Liver (tissue), 8 donors: ENCODE measurements at regions not wholly inside any gene's neighbourhood (a gene's known extent, or its start where the extent isn't known, plus 50 kb on each side); places are given as distances from the start of the nearest gene placed in this dataset.

Source experiments
- DNase-seq: peaks from one replicate; pipeline ENCODE4 v3.0.0-alpha.2; 2017; ENCODE audit warnings: low spot score
- H3K27ac ChIP-seq, 2 donors: one replicate each; pipeline ENCODE4 v1.7.0; 2013; ENCODE audit warnings: inconsistent platforms in 2 of 2, low read length in 2 of 2, control low read depth in 1 of 2, low read depth in 1 of 2, mild to moderate bottlenecking in 1 of 2
- H3K27me3 ChIP-seq, 4 donors: one replicate each; pipeline versions ENCODE4 v1.6.1 to v1.7.0; 2013; ENCODE audit warnings: low read length in 3 of 4, inconsistent platforms in 1 of 4, mild to moderate bottlenecking in 1 of 4, moderate library complexity in 1 of 4; ENCODE audit not compliant: control insufficient read depth in 4 of 4, insufficient read depth in 4 of 4
- H3K36me3 ChIP-seq, 4 donors: one replicate each; pipeline versions ENCODE4 v1.6.1 to v1.7.0; 2013; ENCODE audit warnings: low read length in 3 of 4, mild to moderate bottlenecking in 3 of 4, low read depth in 1 of 4, moderate library complexity in 1 of 4; ENCODE audit not compliant: control insufficient read depth in 4 of 4, insufficient read depth in 3 of 4
- H3K4me1 ChIP-seq, 4 donors: one replicate each; pipeline versions ENCODE4 v1.6.1 to v1.7.0; 2013; ENCODE audit warnings: low read length in 3 of 4, mild to moderate bottlenecking in 3 of 4, moderate library complexity in 1 of 4; ENCODE audit not compliant: control insufficient read depth in 4 of 4, insufficient read depth in 4 of 4
- H3K4me3 ChIP-seq, 3 donors: one replicate each; pipeline versions ENCODE4 v1.6.1 to v1.7.0; 2013; ENCODE audit warnings: low read length in 3 of 3, control low read depth in 1 of 3, low read depth in 1 of 3, mild to moderate bottlenecking in 1 of 3
- H3K9ac ChIP-seq, 2 donors: one replicate each; pipeline ENCODE4 v1.7.0; 2013; ENCODE audit warnings: low read length in 2 of 2, mild to moderate bottlenecking in 2 of 2, moderate library complexity in 2 of 2, control low read depth in 1 of 2, low read depth in 1 of 2
- H3K9me3 ChIP-seq, 4 donors: one replicate each; pipeline versions ENCODE4 v1.6.1 to v1.7.0; 2013; ENCODE audit warnings: low read length in 3 of 4; ENCODE audit not compliant: control insufficient read depth in 4 of 4
- ATF3 ChIP-seq: IDR thresholded peaks from 2 replicates; pipeline ENCODE4 v1.6.1; 2016; ENCODE audit warnings: antibody characterized with exemption
- CTCF ChIP-seq: fragments of 150-350 bp; IDR thresholded peaks from 2 replicates; pipeline ENCODE4 v1.5.1; 2017; ENCODE audit warnings: improper control_type of control experiment, low read depth, low read length; ENCODE audit not compliant: missing input control
- EGR1 ChIP-seq, 2 donors: IDR thresholded peaks; 2 replicates each; pipeline ENCODE4 v1.6.1; 2016 to 2018; ENCODE audit warnings: antibody characterized with exemption in 2 of 2, low read depth in 2 of 2
- FOXA1 ChIP-seq: IDR thresholded peaks from 2 replicates; pipeline ENCODE4 v1.6.1; 2016; ENCODE audit warnings: antibody characterized with exemption
- FOXA2 ChIP-seq: IDR thresholded peaks from 2 replicates; pipeline ENCODE4 v1.6.1; 2016; ENCODE audit warnings: antibody characterized with exemption
- GABPA ChIP-seq, 2 donors: IDR thresholded peaks in 1 of 2; conservative IDR thresholded peaks in 1 of 2; 2 replicates each; pipeline ENCODE4 v1.6.1; 2016; ENCODE audit warnings: antibody characterized with exemption in 2 of 2, mild to moderate bottlenecking in 1 of 2, moderate library complexity in 1 of 2
- HNF4A ChIP-seq, 2 donors: conservative IDR thresholded peaks; 2 replicates each; pipeline ENCODE4 v1.6.1; 2016; ENCODE audit warnings: antibody characterized with exemption in 2 of 2, mild to moderate bottlenecking in 2 of 2
- HNF4G ChIP-seq: IDR thresholded peaks from 2 replicates; pipeline ENCODE4 v1.6.1; 2016; ENCODE audit warnings: antibody characterized with exemption
- JUND ChIP-seq, 2 donors: IDR thresholded peaks; 2 replicates each; pipeline ENCODE4 v1.6.1; 2016; ENCODE audit warnings: antibody characterized with exemption in 2 of 2
- RAD21 ChIP-seq, 2 donors: IDR thresholded peaks; 2 replicates each; pipeline ENCODE4 v1.6.1; 2016; ENCODE audit warnings: antibody characterized with exemption in 2 of 2, mild to moderate bottlenecking in 2 of 2
- REST ChIP-seq: IDR thresholded peaks from 2 replicates; pipeline ENCODE4 v1.6.1; 2016; ENCODE audit warnings: antibody characterized with exemption, mild to moderate bottlenecking
- RXRA ChIP-seq, 2 donors: IDR thresholded peaks; 2 replicates each; pipeline ENCODE4 v1.6.1; 2017 to 2018; ENCODE audit warnings: antibody characterized with exemption in 2 of 2, mild to moderate bottlenecking in 1 of 2
- SP1 ChIP-seq: IDR thresholded peaks from 2 replicates; pipeline ENCODE4 v1.6.1; 2018; ENCODE audit warnings: antibody characterized with exemption, mild to moderate bottlenecking
- TAF1 ChIP-seq: conservative IDR thresholded peaks from 2 replicates; pipeline ENCODE4 v1.6.1; 2016; ENCODE audit warnings: antibody characterized with exemption, mild to moderate bottlenecking
- YY1 ChIP-seq: IDR thresholded peaks from 2 replicates; pipeline ENCODE4 v1.6.1; 2016; ENCODE audit warnings: antibody characterized with exemption, mild to moderate bottlenecking
- WGBS: extraction: QIAGEN DNeasy Blood & Tissue Kit; methylation state at CpG from one replicate; pipeline ENCODE4 v1.1.7; 2013; 5-methylcytosine and 5-hydroxymethylcytosine counted together
- TF ChIP-seq, protein P1 (sequence below): IDR thresholded peaks from 2 replicates; pipeline ENCODE4 v1.6.1; 2016; ENCODE audit warnings: antibody characterized with exemption
- donor health status: healthy.
- donor health status: healthy.
- donor health status: healthy.
- donor health status: healthy.
- donor health status: healthy.

DNA sequence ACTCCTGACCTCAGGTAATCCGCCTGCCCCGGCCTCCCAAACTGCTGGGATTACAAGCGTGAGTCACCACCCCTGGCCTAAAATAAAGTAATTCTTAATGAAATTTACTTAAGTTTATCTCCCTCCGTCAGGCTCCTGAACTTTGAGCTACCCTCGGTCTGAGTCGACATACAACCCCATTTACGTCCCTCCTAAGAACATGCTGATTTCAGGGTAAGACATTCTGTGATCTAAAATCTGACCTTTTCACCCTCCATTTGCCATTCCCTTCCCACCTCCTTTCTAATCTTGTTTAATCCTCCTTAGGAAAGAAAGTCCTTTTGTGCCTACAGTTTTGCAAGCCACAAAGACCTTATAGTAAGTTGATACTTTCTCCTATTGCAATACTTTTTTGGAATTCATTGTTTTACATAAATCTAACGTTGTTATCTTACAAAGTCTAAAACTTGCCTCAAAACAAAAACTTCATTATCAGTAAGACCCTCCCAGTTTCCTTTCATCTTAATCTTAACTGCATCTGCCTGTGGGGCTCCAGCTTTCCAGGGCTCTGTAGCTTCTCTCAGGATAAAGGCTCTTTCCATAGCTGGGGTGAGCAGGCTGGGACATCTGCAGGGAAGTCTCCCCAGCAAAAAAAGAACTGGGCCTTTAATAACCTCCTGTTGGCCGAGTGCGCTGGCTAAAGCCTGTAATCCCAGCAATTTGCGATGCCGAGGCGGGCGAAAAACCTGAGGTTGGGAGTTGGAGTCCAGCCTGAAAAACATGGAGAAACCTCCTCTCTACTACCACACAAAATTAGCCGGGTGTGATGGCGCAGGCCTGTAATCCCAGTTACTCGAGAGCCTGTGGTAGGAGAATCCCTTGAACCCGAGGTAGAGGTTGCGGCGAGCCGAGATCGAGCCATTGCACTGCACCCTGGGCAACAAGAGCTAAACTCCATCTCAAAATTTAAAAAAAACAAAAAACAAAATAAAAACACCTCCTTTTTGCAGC, 143.1 kb downstream of the ZNF737 start:
- Histone ChIP-seq H3K9ac (no peak overlapping the region), H3K27me3 (no peaks in the 10 kb centered on the region), H3K4me1 (no peaks in the 10 kb centered on the region), H3K4me3 (no peak overlapping the region), H3K27ac (no peak overlapping the region), H3K9me3 (peaks cover 0 to 18% (median 0%) of the 10 kb centered on the region in 4 donors), H3K36me3 (no peaks in the 10 kb centered on the region)
- DNase-seq, result no peak
- TF ChIP-seq HNF4A (conservative IDR thresholded peaks at IDR 0.05) (no peak), YY1 (no peak), JUND (IDR thresholded peaks at IDR 0.05) (no peak)
- 82% methylated on average over 22 of the region's 22 CpGs for WGBS

GRCh38 chr19:20416661-20417060, 148.9 kb downstream of the ZNF737 start:
- Histone ChIP-seq H3K4me1 (no peaks in the 10 kb centered on the region), H3K4me3 (no peak overlapping the region), H3K27ac (no peak overlapping the region), H3K9ac (no peak overlapping the region), H3K27me3 (no peaks in the 10 kb centered on the region), H3K36me3 (no peaks in the 10 kb centered on the region), H3K9me3 (no peaks in the 10 kb centered on the region)
- 68% methylated on average over 1 of the region's 1 CpG for WGBS
- DNase-seq, result no peak
- TF ChIP-seq TAF1, result no peak
- TF ChIP-seq RAD21 (IDR thresholded peaks at IDR 0.05), result no peak
- no peak for TF ChIP-seq EGR1 (IDR thresholded peaks at IDR 0.05; ENCODE audit: low read depth in 2 of 2)
- no peak for TF ChIP-seq REST
- no peak for TF ChIP-seq ATF3
- no peak for TF ChIP-seq GABPA (IDR thresholded peaks at IDR 0.05 in 1 of 2, conservative IDR thresholded peaks at IDR 0.05 in 1 of 2)
- no peak for TF ChIP-seq SP1
- TF ChIP-seq FOXA1, result no peak
- TF ChIP-seq CTCF, result no peak
- TF ChIP-seq HNF4G, result no peak
- TF ChIP-seq RXRA (IDR thresholded peaks at IDR 0.05), result no peak
- TF ChIP-seq, protein P1, sequence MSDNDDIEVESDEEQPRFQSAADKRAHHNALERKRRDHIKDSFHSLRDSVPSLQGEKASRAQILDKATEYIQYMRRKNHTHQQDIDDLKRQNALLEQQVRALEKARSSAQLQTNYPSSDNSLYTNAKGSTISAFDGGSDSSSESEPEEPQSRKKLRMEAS, result no peak
- no peak for TF ChIP-seq HNF4A (conservative IDR thresholded peaks at IDR 0.05)
- TF ChIP-seq FOXA2, result no peak
- no peak for TF ChIP-seq JUND (IDR thresholded peaks at IDR 0.05)
- TF ChIP-seq YY1, result no peak
